ENCODE measurements at regions not wholly inside any gene's neighbourhood (a gene's known extent, or its start where the extent isn't known, plus 50 kb on each side); places are given as distances from the start of the nearest gene placed in this dataset.

DNA sequence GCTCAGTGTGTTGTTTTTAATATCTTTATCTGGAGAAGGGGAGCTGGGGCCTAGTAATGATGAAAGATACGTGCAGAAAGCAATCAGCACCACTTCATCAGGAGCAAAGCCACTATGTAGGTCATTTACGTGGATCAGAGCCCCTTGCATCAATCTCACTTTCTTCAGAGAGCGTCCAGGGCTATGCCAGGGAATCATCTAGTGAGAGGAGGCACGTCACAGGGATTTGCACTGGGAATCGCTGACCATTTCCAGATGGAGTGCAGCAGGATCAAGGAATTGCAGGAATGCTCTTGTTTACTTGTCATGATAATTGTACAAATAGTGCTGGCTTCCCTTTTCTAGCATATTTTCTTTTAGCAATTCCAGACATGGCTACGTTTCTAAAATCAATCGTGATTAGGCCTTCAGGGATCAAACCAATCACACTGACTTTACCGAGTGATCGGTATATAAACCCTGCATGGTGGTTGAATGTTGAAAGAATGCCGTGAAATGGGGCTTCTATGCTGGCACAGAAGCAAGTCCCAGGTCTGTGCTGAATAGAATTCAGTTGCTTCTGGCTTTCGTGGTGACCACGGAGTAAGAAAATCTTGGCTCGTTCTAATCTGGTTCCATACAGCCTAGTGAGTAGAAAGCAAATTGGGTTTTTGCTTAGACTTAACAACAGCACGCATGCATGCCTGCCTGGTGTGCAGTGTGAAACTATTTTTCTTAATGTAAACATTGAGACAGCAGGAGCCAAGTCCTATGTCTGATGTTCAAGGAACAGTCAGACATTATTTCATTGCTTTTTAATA, 122.8 kb downstream of the TMEM200C start:
- DNase-seq (ENCODE audit: low read depth) = no peak
- TF ChIP-seq, protein P1, sequence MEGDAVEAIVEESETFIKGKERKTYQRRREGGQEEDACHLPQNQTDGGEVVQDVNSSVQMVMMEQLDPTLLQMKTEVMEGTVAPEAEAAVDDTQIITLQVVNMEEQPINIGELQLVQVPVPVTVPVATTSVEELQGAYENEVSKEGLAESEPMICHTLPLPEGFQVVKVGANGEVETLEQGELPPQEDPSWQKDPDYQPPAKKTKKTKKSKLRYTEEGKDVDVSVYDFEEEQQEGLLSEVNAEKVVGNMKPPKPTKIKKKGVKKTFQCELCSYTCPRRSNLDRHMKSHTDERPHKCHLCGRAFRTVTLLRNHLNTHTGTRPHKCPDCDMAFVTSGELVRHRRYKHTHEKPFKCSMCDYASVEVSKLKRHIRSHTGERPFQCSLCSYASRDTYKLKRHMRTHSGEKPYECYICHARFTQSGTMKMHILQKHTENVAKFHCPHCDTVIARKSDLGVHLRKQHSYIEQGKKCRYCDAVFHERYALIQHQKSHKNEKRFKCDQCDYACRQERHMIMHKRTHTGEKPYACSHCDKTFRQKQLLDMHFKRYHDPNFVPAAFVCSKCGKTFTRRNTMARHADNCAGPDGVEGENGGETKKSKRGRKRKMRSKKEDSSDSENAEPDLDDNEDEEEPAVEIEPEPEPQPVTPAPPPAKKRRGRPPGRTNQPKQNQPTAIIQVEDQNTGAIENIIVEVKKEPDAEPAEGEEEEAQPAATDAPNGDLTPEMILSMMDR (conservative IDR thresholded peaks at IDR 0.05; ENCODE audit: low read depth, low read length) = no peak
- H3K4me3 ChIP-seq (ENCODE audit: low read length) = no peak overlapping the region

DNA sequence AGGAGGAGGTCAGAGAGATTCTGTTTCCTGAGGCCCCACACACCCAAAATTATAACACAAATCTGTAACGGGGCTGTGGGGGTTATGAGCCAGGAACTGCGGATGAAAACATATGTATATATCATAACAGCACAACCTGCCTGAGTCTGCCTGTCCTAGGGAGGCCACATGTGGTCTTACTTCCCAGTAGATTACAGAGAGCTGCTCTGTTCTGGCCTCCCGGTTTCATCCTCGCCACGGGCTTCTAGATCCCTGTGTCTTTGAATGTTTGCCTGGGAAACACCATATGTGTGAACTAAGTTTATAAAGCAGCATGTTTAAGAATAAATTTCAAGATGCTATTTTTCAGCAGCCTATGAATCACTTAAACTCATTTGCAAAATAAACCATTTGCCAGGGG, 124.0 kb downstream of the TMEM200C start:
- TF ChIP-seq, protein P1 (conservative IDR thresholded peaks at IDR 0.05; ENCODE audit: low read depth, low read length) = no peak
- no peak for DNase-seq (ENCODE audit: low read depth)

DNA sequence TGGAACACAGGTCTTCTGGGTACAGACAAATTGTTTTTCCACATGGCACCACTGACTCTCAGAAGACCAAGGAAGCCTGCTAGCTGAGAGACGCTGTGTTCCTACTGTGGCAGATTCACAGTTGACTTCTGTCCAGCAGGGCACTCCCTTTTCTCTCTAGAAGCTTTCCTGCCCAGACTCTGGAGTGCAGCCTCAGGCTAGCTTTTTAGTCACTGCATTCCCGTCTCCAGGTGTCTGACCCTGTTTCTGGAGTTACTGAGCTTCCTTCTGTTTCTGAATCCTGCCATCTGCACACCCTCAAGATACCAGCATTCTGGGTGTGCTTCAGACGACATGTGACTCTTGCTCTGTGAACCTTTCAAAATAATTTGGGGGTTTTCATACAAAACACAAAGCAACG, 125.1 kb downstream of the TMEM200C start:
- DNase-seq (ENCODE audit: low read depth) = no peak
- no peak overlapping the region for H3K4me3 ChIP-seq (ENCODE audit: low read length)
- TF ChIP-seq, protein P1 (conservative IDR thresholded peaks at IDR 0.05; ENCODE audit: low read depth, low read length) = no peak

More for the DNA sequence above, 124.0 kb downstream of the TMEM200C start:
- no peak overlapping the region for H3K4me3 ChIP-seq (ENCODE audit: low read length)

DNA sequence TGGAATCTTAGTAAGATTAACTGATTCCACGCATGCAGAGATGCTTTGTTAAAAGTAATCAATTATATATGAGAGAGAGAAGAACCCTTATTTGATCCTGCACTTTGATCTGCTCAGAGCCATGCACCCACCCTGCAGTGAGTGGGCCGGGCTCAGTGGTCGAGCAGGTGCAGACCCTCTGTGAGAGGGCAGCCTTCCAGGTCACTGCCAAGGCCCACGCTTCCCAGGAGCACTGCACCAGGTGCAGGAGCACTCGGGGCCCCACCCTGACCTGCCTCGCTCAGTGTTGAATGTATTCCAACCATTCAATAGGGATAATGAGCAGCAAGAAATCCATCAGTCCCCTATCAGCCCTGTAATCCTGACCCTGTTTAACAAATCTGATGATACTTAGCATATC, 126.9 kb downstream of the TMEM200C start:
- TF ChIP-seq, protein P1 (conservative IDR thresholded peaks at IDR 0.05; ENCODE audit: low read depth, low read length) = no peak
- H3K4me3 ChIP-seq (ENCODE audit: low read length) = no peak overlapping the region
- DNase-seq (ENCODE audit: low read depth) = no peak

DNA sequence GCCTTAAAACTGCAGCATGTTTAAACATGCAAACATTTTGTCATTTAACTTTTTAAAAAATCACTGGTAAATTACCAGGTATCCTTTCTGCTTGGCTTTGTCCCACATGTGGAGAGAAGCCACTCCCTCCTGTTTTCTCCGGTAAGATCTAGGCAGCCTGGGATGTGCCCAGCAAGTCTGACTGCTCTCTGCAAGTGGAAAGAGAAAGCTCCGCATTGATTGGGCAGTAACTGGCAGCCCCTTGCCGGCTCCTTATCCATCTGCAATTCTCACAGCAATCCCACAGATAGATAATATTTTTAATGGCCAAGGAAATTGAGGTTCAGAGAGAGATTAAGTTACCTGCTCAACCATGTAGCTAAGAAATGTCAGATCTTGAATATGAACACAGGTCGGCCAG, 136.1 kb downstream of the TMEM200C start:
- no peak overlapping the region for H3K4me3 ChIP-seq (ENCODE audit: low read length)
- TF ChIP-seq, protein P1 (conservative IDR thresholded peaks at IDR 0.05; ENCODE audit: low read depth, low read length) = no peak
- DNase-seq (ENCODE audit: low read depth) = no peak

DNA sequence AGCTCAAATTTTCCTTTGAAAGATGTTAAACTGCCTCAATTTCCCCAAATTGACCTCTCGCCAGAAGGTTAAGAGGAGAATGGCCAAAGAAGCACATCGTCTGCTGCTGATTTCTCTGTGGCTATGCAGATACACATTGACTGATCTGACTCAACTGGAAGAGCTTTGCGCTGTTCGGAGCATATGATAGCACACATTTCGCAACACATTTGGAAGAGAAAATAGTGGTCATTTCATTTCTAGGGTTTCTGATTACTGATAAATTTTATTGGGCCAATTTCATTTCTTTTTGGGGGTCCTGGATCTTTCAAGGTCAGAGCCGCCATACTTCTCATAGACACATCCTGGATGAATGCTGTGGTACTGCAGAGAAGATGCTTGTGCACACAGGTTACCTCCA, 138.5 kb downstream of the TMEM200C start:
- DNase-seq (ENCODE audit: low read depth) = no peak
- TF ChIP-seq, protein P1 (conservative IDR thresholded peaks at IDR 0.05; ENCODE audit: low read depth, low read length) = no peak
- no peak overlapping the region for H3K4me3 ChIP-seq (ENCODE audit: low read length)

DNA sequence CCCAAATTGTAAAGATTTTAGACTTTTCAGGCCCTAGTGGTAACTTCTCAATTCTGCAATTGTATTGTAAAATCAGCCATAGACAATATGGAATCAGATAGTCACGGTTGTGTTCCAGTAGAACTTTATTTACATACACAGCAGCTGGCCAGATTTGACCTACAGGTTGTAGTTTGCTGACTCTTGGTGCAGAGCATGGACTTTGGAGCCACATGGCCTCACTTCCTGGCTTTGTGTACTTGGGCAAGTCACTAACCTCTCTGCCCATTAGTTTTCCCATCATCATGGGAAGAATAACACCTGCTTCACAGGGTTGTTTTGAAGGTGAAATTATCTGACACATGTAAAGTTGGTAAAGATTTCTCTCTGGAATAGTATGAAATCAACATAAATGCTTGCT, 147.6 kb downstream of the TMEM200C start:
- H3K4me3 ChIP-seq (ENCODE audit: low read length) = no peak overlapping the region
- TF ChIP-seq, protein P1 (conservative IDR thresholded peaks at IDR 0.05; ENCODE audit: low read depth, low read length) = no peak
- no peak for DNase-seq (ENCODE audit: low read depth)
